ENCODE measurements at regions not wholly inside any gene's neighbourhood (a gene's known extent, or its start where the extent isn't known, plus 50 kb on each side); places are given as distances from the start of the nearest gene placed in this dataset.

- CTCF ChIA-PET: no interaction called here
- Histone ChIP-seq H3K9me3 (no peaks in the 10 kb centered on the region), H3K4me3 (ENCODE audit: control insufficient read depth in 1 of 2, extremely low read depth in 1 of 2, low read length in 1 of 2) (no peak overlapping the region), H3K27me3 (replicated peaks in 1 of 2; ENCODE audit: control insufficient read depth in 2 of 2, extremely low read depth in 1 of 2, insufficient read depth in 2 of 2, low read length in 1 of 2) (no peaks in the 10 kb centered on the region), H3K27ac (ENCODE audit: low read length) (no peak overlapping the region), H3K4me1 (ENCODE audit: control insufficient read depth in 1 of 2, extremely low read depth in 1 of 2, insufficient read depth in 2 of 2, low read length in 2 of 2) (no peaks in the 10 kb centered on the region), H3K36me3 (ENCODE audit: control insufficient read depth in 2 of 2, extremely low read depth in 1 of 2, insufficient read depth in 1 of 2, low read length in 1 of 2) (no peaks in the 10 kb centered on the region)
- DNase-seq: no peak
- Mint-ChIP-seq H3K4me3 (no peak overlapping the region), H3K4me1 (no peaks in the 10 kb centered on the region), H3K27ac (no peak overlapping the region), H3K9me3 (peaks cover 1 to 11% (median 5%) of the 10 kb centered on the region in 3 donors), H3K27me3 (no peaks in the 10 kb centered on the region), H3K36me3 (no peaks in the 10 kb centered on the region)
- no peak for ATAC-seq (replicated peaks in 1 of 4)
- WGBS (ENCODE audit: insufficient coverage): 100% methylated on average over 3 of the region's 4 CpGs
- POLR2A ChIA-PET: no interaction called here
Measured at GRCh38 chr3:135788146-135788545, 177.4 kb upstream of the PPP2R3A start.

GRCh38 chr3:135788978-135789377, 176.6 kb upstream of the PPP2R3A start:
- no peaks in the 10 kb centered on the region for H3K4me1 Mint-ChIP-seq
- DNase-seq (no peak), ATAC-seq (replicated peaks in 1 of 4) (no peak)
- WGBS (ENCODE audit: insufficient coverage): 83% methylated on average over 1 of the region's 2 CpGs
- Histone ChIP-seq H3K27ac (ENCODE audit: low read length) (no peak overlapping the region), H3K4me3 (ENCODE audit: control insufficient read depth in 1 of 2, extremely low read depth in 1 of 2, low read length in 1 of 2) (no peak overlapping the region), H3K9me3 (no peaks in the 10 kb centered on the region), H3K4me1 (ENCODE audit: control insufficient read depth in 1 of 2, extremely low read depth in 1 of 2, insufficient read depth in 2 of 2, low read length in 2 of 2) (no peaks in the 10 kb centered on the region), H3K27me3 (replicated peaks in 1 of 2; ENCODE audit: control insufficient read depth in 2 of 2, extremely low read depth in 1 of 2, insufficient read depth in 2 of 2, low read length in 1 of 2) (no peaks in the 10 kb centered on the region), H3K36me3 (ENCODE audit: control insufficient read depth in 2 of 2, extremely low read depth in 1 of 2, insufficient read depth in 1 of 2, low read length in 1 of 2) (no peaks in the 10 kb centered on the region)
- POLR2A ChIA-PET: no interaction called here
- H3K36me3 Mint-ChIP-seq: no peaks in the 10 kb centered on the region
- H3K27me3 Mint-ChIP-seq: no peaks in the 10 kb centered on the region
- CTCF ChIA-PET: interaction anchor here in 1 of 2 donors (0.6 kb wide), 1 partner anchor 102 kb away, joined by 3 read pairs; no protein-coding TSS in a partner anchor
- H3K27ac Mint-ChIP-seq: no peak overlapping the region
- H3K4me3 Mint-ChIP-seq: no peak overlapping the region
- H3K9me3 Mint-ChIP-seq: peaks cover 1 to 11% (median 5%) of the 10 kb centered on the region in 3 donors

- ChIA-PET POLR2A (no interaction called here), CTCF (no interaction called here)
- Histone ChIP-seq H3K27ac (ENCODE audit: low read length) (no peak overlapping the region), H3K27me3 (replicated peaks in 1 of 2; ENCODE audit: control insufficient read depth in 2 of 2, extremely low read depth in 1 of 2, insufficient read depth in 2 of 2, low read length in 1 of 2) (no peaks in the 10 kb centered on the region), H3K36me3 (ENCODE audit: control insufficient read depth in 2 of 2, extremely low read depth in 1 of 2, insufficient read depth in 1 of 2, low read length in 1 of 2) (no peaks in the 10 kb centered on the region), H3K4me3 (ENCODE audit: control insufficient read depth in 1 of 2, extremely low read depth in 1 of 2, low read length in 1 of 2) (no peak overlapping the region), H3K9me3 (no peaks in the 10 kb centered on the region), H3K4me1 (ENCODE audit: control insufficient read depth in 1 of 2, extremely low read depth in 1 of 2, insufficient read depth in 2 of 2, low read length in 2 of 2) (no peaks in the 10 kb centered on the region)
- Mint-ChIP-seq H3K4me3 (no peak overlapping the region), H3K36me3 (no peaks in the 10 kb centered on the region), H3K27ac (no peak overlapping the region), H3K9me3 (peaks cover 0 to 11% (median 1%) of the 10 kb centered on the region in 3 donors), H3K27me3 (peaks cover 0 to 4% of the 10 kb centered on the region in 2 donors), H3K4me1 (no peaks in the 10 kb centered on the region)
- WGBS (ENCODE audit: insufficient coverage): 77% methylated on average over 5 of the region's 6 CpGs
- DNase-seq (no peak), ATAC-seq (replicated peaks in 1 of 4) (no peak)
Measured at GRCh38 chr3:135792174-135792573, 173.4 kb upstream of the PPP2R3A start.

- ChIA-PET POLR2A (no interaction called here), CTCF (no interaction called here)
- Histone ChIP-seq H3K4me3 (ENCODE audit: control insufficient read depth in 1 of 2, extremely low read depth in 1 of 2, low read length in 1 of 2) (no peak overlapping the region), H3K9me3 (no peaks in the 10 kb centered on the region), H3K27me3 (replicated peaks in 1 of 2; ENCODE audit: control insufficient read depth in 2 of 2, extremely low read depth in 1 of 2, insufficient read depth in 2 of 2, low read length in 1 of 2) (no peaks in the 10 kb centered on the region), H3K36me3 (ENCODE audit: control insufficient read depth in 2 of 2, extremely low read depth in 1 of 2, insufficient read depth in 1 of 2, low read length in 1 of 2) (no peaks in the 10 kb centered on the region), H3K27ac (ENCODE audit: low read length) (no peak overlapping the region), H3K4me1 (ENCODE audit: control insufficient read depth in 1 of 2, extremely low read depth in 1 of 2, insufficient read depth in 2 of 2, low read length in 2 of 2) (no peaks in the 10 kb centered on the region)
- DNase-seq: no peak
- WGBS (ENCODE audit: insufficient coverage): 100% methylated on average over 1 of the region's 2 CpGs
- Mint-ChIP-seq H3K9me3 (peaks cover 0 to 11% (median 1%) of the 10 kb centered on the region in 3 donors), H3K27ac (no peak overlapping the region), H3K4me3 (no peak overlapping the region), H3K4me1 (no peaks in the 10 kb centered on the region), H3K27me3 (peaks cover 0 to 4% of the 10 kb centered on the region in 2 donors), H3K36me3 (no peaks in the 10 kb centered on the region)
- ATAC-seq (replicated peaks in 1 of 4): no peak
Measured at GRCh38 chr3:135792858-135793475, 172.6 kb upstream of the PPP2R3A start.

- Mint-ChIP-seq H3K27ac (no peak overlapping the region), H3K9me3 (no peaks in the 10 kb centered on the region), H3K36me3 (no peaks in the 10 kb centered on the region), H3K4me1 (no peaks in the 10 kb centered on the region), H3K4me3 (no peak overlapping the region), H3K27me3 (peaks cover 0 to 3% of the 10 kb centered on the region in 2 donors)
- CTCF ChIA-PET: no interaction called here
- H3K4me3 ChIP-seq (ENCODE audit: control insufficient read depth in 1 of 2, extremely low read depth in 1 of 2, low read length in 1 of 2): no peak overlapping the region
- no peak for ATAC-seq (replicated peaks in 1 of 4)
- H3K27me3 ChIP-seq (replicated peaks in 1 of 2; ENCODE audit: control insufficient read depth in 2 of 2, extremely low read depth in 1 of 2, insufficient read depth in 2 of 2, low read length in 1 of 2): no peaks in the 10 kb centered on the region
- H3K27ac ChIP-seq (ENCODE audit: low read length): no peak overlapping the region
- no peaks in the 10 kb centered on the region for H3K36me3 ChIP-seq (ENCODE audit: control insufficient read depth in 2 of 2, extremely low read depth in 1 of 2, insufficient read depth in 1 of 2, low read length in 1 of 2)
- H3K4me1 ChIP-seq (ENCODE audit: control insufficient read depth in 1 of 2, extremely low read depth in 1 of 2, insufficient read depth in 2 of 2, low read length in 2 of 2): no peaks in the 10 kb centered on the region
- WGBS (ENCODE audit: insufficient coverage): 67% methylated on average over 3 of the region's 5 CpGs
- no peak for DNase-seq
- POLR2A ChIA-PET: no interaction called here
- no peaks in the 10 kb centered on the region for H3K9me3 ChIP-seq
Measured at GRCh38 chr3:135800071-135800549, 165.4 kb upstream of the PPP2R3A start.

- no peaks in the 10 kb centered on the region for H3K36me3 Mint-ChIP-seq
- no peaks in the 10 kb centered on the region for H3K9me3 ChIP-seq
- ATAC-seq (replicated peaks in 1 of 4) (no peak), DNase-seq (no peak)
- H3K27ac Mint-ChIP-seq: no peak overlapping the region
- no peaks in the 10 kb centered on the region for H3K4me1 Mint-ChIP-seq
- no peak overlapping the region for H3K4me3 Mint-ChIP-seq
- ChIA-PET CTCF (no interaction called here), POLR2A (no interaction called here)
- H3K27me3 Mint-ChIP-seq: peaks cover 3 to 4% of the 10 kb centered on the region in 2 donors
- H3K9me3 Mint-ChIP-seq: no peaks in the 10 kb centered on the region
- H3K4me3 ChIP-seq (ENCODE audit: control insufficient read depth in 1 of 2, extremely low read depth in 1 of 2, low read length in 1 of 2): no peak overlapping the region
- WGBS (ENCODE audit: insufficient coverage): 90% methylated on average over 1 of the region's 3 CpGs
- H3K36me3 ChIP-seq (ENCODE audit: control insufficient read depth in 2 of 2, extremely low read depth in 1 of 2, insufficient read depth in 1 of 2, low read length in 1 of 2): no peaks in the 10 kb centered on the region
- no peaks in the 10 kb centered on the region for H3K27me3 ChIP-seq (replicated peaks in 1 of 2; ENCODE audit: control insufficient read depth in 2 of 2, extremely low read depth in 1 of 2, insufficient read depth in 2 of 2, low read length in 1 of 2)
- H3K27ac ChIP-seq (ENCODE audit: low read length): no peak overlapping the region
- H3K4me1 ChIP-seq (ENCODE audit: control insufficient read depth in 1 of 2, extremely low read depth in 1 of 2, insufficient read depth in 2 of 2, low read length in 2 of 2): no peaks in the 10 kb centered on the region
Measured at GRCh38 chr3:135801018-135801417, 164.5 kb upstream of the PPP2R3A start.

GRCh38 chr3:135802171-135802570, 163.4 kb upstream of the PPP2R3A start:
- no peak for DNase-seq
- Mint-ChIP-seq H3K9me3 (no peaks in the 10 kb centered on the region), H3K36me3 (no peaks in the 10 kb centered on the region), H3K4me3 (no peak overlapping the region), H3K4me1 (no peaks in the 10 kb centered on the region), H3K27ac (no peak overlapping the region), H3K27me3 (peaks cover 3 to 4% of the 10 kb centered on the region in 2 donors)
- 73% methylated on average over 10 of the region's 10 CpGs for WGBS (ENCODE audit: insufficient coverage)
- POLR2A ChIA-PET: no interaction called here
- Histone ChIP-seq H3K9me3 (no peaks in the 10 kb centered on the region), H3K27ac (ENCODE audit: low read length) (no peak overlapping the region), H3K27me3 (replicated peaks in 1 of 2; ENCODE audit: control insufficient read depth in 2 of 2, extremely low read depth in 1 of 2, insufficient read depth in 2 of 2, low read length in 1 of 2) (no peaks in the 10 kb centered on the region), H3K36me3 (ENCODE audit: control insufficient read depth in 2 of 2, extremely low read depth in 1 of 2, insufficient read depth in 1 of 2, low read length in 1 of 2) (no peaks in the 10 kb centered on the region), H3K4me3 (ENCODE audit: control insufficient read depth in 1 of 2, extremely low read depth in 1 of 2, low read length in 1 of 2) (no peak overlapping the region), H3K4me1 (ENCODE audit: control insufficient read depth in 1 of 2, extremely low read depth in 1 of 2, insufficient read depth in 2 of 2, low read length in 2 of 2) (no peaks in the 10 kb centered on the region)
- no peak for ATAC-seq (replicated peaks in 1 of 4)
- CTCF ChIA-PET: no interaction called here
